GM19023 (cell line): ENCODE measurements at regions not wholly inside any gene's neighbourhood (a gene's known extent, or its start where the extent isn't known, plus 50 kb on each side); places are given as distances from the start of the nearest gene placed in this dataset.
"Not testable (repeated sequence)": the region's sequence is repeated elsewhere in the genome, so short reads cannot be mapped to it uniquely, and the experiment has no call there.

Experiments
- ATAC-seq: cut with Tn5 transposase; IDR thresholded peaks from one replicate; pipeline ENCODE4 v1.9.1; 2021; ENCODE audit warnings: mild to moderate bottlenecking, moderate library complexity; ENCODE audit not compliant: unreplicated experiment

DNA sequence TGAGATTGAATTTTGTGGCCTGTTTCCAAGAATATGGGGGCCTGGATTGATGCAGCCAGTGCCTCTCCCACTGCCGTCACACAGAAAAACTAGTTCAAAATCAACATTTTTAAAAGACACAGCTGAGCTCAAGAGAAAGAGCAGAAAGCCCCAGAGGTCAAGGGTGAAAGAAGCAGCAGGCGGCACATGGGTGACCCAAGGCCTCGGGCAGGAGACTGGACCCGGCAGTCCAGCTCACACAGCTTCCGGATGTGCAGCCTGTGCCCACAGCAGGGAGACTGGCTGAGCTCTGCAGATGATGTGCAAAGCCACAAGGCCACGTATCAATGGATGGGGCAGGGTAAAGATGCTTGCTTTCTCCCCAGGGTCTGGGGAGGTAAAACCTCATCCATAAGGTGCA is 50.4 kb upstream of the RNF32 start:
- no peak for ATAC-seq

- no peak for ATAC-seq
Measured at GRCh38 chr7:156589808-156590207, 50.8 kb upstream of the RNF32 start.

- ATAC-seq = no peak
Measured at GRCh38 chr7:156585926-156586325, 54.6 kb upstream of the RNF32 start.

DNA sequence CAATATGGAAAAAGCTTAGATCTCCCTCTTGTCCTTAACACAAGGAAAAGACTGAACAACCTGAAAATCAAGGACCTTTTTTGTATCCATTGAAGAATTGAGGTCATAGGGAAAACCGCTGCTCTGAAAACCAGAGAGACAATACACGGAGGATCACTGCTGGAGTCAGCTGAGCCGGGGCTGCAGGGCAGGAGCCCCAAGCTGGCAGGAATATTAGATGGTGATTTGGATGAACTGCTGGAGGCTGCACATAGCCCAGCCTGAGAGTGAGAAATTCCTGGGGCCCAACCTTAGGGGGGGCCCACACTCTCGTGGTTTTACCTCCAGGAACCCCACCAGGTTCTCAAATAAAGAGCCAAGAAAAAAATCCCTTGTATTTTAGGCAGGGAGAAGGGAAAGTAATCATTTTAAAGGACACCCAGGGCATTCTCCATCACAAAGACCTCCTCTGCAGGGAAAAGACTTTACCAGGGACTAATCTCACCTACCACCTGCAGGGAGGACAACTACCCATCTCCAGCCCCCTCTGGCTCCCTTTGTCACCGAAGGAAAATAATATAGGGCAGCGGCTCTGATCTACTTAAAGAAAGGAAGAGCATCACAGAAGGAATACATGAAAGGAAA is 55.4 kb upstream of the RNF32 start:
- ATAC-seq = no peak

GRCh38 chr7:156582591-156583123 is 57.9 kb upstream of the RNF32 start:
- ATAC-seq = no peak

GRCh38 chr7:156580036-156580435 is 60.5 kb upstream of the RNF32 start:
- ATAC-seq = no peak

GRCh38 chr7:156579566-156579965 is 61.0 kb upstream of the RNF32 start:
- no peak for ATAC-seq

- ATAC-seq = no peak
Measured at GRCh38 chr7:156578978-156579430, 61.6 kb upstream of the RNF32 start.

GRCh38 chr7:156578578-156578940 is 62.0 kb upstream of the RNF32 start:
- ATAC-seq = no peak

- no peak for ATAC-seq
Measured at GRCh38 chr7:156577645-156578577, 62.7 kb upstream of the RNF32 start.

DNA sequence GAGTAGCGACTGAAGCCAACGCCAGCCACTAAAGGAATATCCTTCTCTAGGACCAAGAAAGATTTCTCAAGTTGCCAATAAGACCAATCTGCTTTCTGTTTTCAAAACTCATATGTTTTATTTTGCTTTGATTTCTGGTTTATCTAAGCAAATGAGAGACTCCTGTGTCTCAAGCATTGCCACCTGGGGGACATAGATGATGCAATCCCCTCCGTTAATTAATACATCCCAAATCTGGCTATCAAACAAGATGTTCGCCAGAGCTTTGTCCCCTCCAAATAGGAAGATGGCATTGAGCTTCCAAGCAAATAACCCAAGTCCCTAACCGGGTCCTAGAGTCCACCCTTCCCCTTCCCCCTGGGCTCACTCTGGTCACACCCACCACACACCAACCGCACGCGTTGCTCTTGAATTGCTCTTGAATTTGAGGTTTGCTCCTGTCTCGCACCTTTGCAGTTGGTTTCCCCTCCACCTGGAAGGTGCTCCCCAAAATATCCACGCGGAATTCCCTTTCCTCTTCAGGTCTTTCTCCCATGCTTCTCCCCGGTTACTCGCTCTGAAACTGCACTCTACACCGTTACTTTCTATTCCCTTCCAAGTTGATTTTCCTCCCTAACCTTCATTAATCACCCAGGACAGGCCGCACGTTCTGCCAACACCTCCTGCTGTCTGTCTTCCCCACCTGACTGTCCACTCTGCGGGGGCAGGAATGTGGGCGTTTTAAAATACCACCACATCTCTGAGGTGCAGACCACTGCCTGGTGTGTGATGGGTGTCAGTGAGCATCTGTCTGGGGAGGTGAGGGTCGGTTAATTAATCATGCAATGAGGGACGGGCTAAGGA is 64.1 kb upstream of the RNF32 start:
- ATAC-seq = no peak

GRCh38 chr7:156568258-156568657 is 72.3 kb upstream of the RNF32 start:
- ATAC-seq = no peak

DNA sequence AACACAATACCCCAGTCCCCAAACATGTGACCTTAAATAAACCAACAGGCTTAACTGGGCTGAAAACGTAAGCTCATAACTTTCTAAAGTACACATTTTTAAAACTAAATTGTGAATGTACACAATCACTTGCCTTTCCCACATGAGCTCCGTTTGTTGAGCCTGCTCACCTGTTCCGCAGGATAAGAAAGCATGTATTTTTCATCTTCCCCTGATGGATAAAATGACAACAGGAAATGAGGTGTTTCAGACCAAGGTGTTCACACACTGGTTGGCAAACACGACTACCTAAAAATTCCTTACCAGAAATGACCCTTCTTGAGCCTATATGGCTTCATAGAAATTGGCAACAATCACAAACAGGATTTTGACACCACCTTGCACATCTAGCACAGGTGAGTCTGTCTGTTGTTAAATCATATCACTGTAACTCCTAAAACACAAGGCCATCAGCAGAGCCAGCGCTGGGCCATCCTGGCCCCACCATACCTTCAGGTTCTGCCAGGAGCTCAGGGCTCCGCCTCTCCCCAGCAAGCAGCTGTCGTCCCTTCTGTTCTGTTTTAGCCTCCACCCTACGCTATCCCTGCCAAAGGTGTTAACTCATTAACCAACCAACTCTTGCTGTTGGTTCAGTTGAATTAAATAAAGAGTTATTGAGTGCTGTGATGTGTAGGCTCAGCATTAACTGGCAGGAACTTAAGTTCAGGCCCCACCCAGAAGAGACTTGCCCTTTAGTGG is 73.6 kb upstream of the RNF32 start:
- no peak for ATAC-seq

DNA sequence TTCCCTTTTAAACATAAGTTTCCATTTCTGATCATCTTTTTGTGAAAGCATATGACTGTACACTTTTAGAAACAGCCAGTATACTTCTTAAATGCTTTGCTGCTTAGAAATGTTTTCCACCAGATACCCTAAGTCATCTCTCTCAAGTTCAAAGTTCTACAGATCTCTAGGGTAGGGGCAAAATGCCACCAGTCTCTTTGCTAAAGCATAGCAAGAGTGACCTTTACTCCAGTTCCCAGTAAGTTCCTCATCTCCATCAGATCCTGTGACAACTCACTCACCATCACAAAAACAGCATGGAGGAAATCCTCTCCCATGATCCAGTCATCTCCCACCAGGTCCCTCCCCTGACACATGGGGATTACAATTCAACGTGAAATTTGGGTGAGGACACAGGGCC is 75.6 kb upstream of the RNF32 start:
- not testable (repeated sequence) for ATAC-seq

- ATAC-seq = no peak
Measured at GRCh38 chr7:156560696-156561095, 79.9 kb upstream of the RNF32 start.

DNA sequence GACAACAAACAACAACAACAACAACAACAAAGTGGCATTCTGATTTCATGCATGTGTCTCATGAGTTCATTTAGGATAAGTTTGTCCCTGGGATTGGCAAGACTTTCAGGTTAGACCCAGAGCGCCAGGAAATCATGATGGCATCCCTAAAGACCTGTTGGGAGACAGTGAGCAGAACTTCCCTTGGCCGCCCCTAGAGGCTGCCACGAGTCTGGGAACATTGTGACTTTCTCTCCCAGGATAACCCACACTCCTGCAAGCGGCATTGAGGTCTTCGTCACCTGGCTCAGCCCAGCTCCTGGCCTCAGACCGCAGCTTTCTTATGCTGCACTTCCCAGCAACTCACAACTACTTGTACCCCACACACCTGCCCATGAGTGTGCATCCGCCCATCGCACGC is 80.5 kb upstream of the RNF32 start:
- no peak for ATAC-seq

DNA sequence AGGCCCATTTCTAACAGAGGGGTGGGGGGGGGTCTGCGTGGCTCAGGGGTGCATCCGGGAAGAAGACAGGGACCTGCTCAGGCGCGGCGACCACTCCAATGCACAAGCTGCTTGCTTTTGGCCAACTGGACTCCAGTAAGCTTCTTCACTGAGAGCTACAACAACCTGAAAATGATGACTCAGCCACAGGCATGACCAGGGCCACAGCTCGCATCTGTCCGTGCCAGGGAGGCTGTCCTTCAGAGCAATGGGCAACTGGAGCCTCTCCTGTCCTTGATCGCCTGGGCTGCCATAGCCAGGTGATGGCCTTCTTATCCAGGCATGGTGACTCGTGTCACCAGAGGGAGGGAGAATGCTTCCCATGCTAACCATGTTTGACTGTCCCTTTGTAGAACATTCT is 81.6 kb upstream of the RNF32 start:
- no peak for ATAC-seq

DNA sequence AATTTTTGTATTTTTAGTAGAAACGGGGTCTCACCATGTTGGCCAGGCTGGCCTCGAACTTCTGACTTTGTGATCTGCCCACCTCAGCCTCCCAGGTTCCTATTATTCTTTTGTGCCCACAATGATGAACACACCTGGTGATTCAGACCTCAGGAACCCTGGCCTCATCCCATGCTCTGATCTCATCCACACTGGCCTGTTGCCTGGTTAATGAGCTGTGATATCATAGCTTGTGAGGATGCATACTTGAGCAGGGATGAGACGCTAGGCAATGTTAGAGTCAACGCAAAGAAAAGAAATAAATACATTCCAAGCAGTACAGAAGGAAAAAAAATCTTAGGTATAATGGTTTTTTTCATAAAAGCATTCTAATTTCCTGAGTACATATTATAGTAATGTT is 82.4 kb upstream of the RNF32 start:
- ATAC-seq = no peak

DNA sequence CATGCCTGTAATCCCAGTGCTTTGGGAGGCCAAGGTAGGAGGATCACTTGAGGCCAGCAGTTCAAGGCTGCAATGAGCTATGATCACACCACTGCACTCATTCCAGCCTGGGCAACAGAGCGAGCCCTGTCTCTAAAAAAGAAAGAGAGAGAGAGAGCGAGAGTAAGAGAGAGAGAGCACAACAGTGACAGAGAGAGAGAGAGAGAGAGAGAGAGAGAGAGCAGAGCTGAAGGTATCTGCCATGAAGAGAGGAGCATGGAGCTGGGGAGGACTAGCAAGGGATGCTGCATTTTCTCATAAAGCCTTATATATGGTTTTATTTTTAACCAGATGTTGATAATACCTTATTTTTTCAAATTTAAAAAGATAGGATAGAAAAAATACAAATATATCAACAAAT is 84.5 kb upstream of the RNF32 start:
- ATAC-seq = no peak

DNA sequence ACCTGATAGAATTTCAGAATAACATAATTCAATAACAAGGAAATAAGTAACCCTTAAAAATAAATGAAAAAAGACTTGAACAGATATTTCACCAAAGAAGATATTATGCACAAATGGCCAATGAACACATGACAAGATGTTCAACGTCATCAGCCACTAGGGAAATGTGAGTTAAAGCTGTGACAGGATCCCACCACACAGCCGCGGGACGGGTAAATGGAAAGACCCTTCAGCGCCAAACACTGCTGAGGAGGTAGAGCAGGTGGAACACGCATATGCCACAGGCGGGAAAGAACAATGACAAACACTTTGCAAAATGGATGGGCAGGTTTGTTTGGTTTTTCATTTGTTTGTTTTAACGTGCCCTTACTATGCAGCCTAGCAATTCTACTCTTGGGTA is 86.1 kb upstream of the RNF32 start:
- no peak for ATAC-seq

GRCh38 chr7:156549636-156550035 is 90.9 kb upstream of the RNF32 start:
- no peak for ATAC-seq
